ENCODE measurements at regions not wholly inside any gene's neighbourhood (a gene's known extent, or its start where the extent isn't known, plus 50 kb on each side); places are given as distances from the start of the nearest gene placed in this dataset.

- no peak overlapping the region for H3K27ac Mint-ChIP-seq
- no peak for DNase-seq (ENCODE audit: low spot score)
- no peak for TF ChIP-seq EZH2 (IDR thresholded peaks at IDR 0.05)
- no peak for TF ChIP-seq EZH2phosphoT487 (IDR thresholded peaks at IDR 0.05)
- no peak for TF ChIP-seq CTCF (IDR thresholded peaks at IDR 0.05)
- H3F3A ChIP-seq (ENCODE audit: low read depth): no peaks in the 10 kb centered on the region
- no peaks in the 10 kb centered on the region for H3K36me3 Mint-ChIP-seq
- H3K4me2 ChIP-seq: no peak overlapping the region
- H3K4me3 Mint-ChIP-seq: no peak overlapping the region
- H3K27ac ChIP-seq: no peak overlapping the region
- no peaks in the 10 kb centered on the region for H3K9me3 Mint-ChIP-seq
- no peaks in the 10 kb centered on the region for H3K27me3 ChIP-seq
- H3K36me3 ChIP-seq: no peaks in the 10 kb centered on the region
- H3K9me3 ChIP-seq (ENCODE audit: low read depth): no peaks in the 10 kb centered on the region
- H3K79me2 ChIP-seq (ENCODE audit: low read depth): no peaks in the 10 kb centered on the region
- H3K9ac ChIP-seq: no peak overlapping the region
- peaks cover 3% of the 10 kb centered on the region for H3K27me3 Mint-ChIP-seq (ENCODE audit: insufficient read depth, low read depth)
- no peak overlapping the region for H3K4me3 ChIP-seq
- no peaks in the 10 kb centered on the region for H4K20me1 ChIP-seq (ENCODE audit: low read depth)
- H3K4me1 Mint-ChIP-seq: no peaks in the 10 kb centered on the region
- no peak overlapping the region for H2AFZ ChIP-seq (replicated peaks)
- H3K4me1 ChIP-seq: no peaks in the 10 kb centered on the region
These were observed 59.2 kb upstream of the JAZF1 start for GRCh38 chr7:28239823-28240204.

GRCh38 chr7:28240481-28240880, 59.9 kb upstream of the JAZF1 start:
- no peak for TF ChIP-seq EZH2 (IDR thresholded peaks at IDR 0.05)
- no peak for TF ChIP-seq EZH2phosphoT487 (IDR thresholded peaks at IDR 0.05)
- Histone ChIP-seq H3K79me2 (ENCODE audit: low read depth) (no peaks in the 10 kb centered on the region), H3K9me3 (ENCODE audit: low read depth) (no peaks in the 10 kb centered on the region), H3K27me3 (no peaks in the 10 kb centered on the region), H3K4me3 (no peak overlapping the region), H3F3A (ENCODE audit: low read depth) (no peaks in the 10 kb centered on the region), H2AFZ (replicated peaks) (no peak overlapping the region), H3K36me3 (no peaks in the 10 kb centered on the region), H3K27ac (no peak overlapping the region), H3K4me2 (no peak overlapping the region), H3K9ac (no peak overlapping the region), H3K4me1 (no peaks in the 10 kb centered on the region), H4K20me1 (ENCODE audit: low read depth) (no peaks in the 10 kb centered on the region)
- no peaks in the 10 kb centered on the region for H3K9me3 Mint-ChIP-seq
- H3K4me1 Mint-ChIP-seq: no peaks in the 10 kb centered on the region
- no peak overlapping the region for H3K27ac Mint-ChIP-seq
- no peak for DNase-seq (ENCODE audit: low spot score)
- no peak overlapping the region for H3K4me3 Mint-ChIP-seq
- no peaks in the 10 kb centered on the region for H3K36me3 Mint-ChIP-seq
- peaks cover 3% of the 10 kb centered on the region for H3K27me3 Mint-ChIP-seq (ENCODE audit: insufficient read depth, low read depth)

GRCh38 chr7:28243861-28244260, 63.3 kb upstream of the JAZF1 start:
- no peaks in the 10 kb centered on the region for H3K79me2 ChIP-seq (ENCODE audit: low read depth)
- H3K27ac Mint-ChIP-seq: no peak overlapping the region

More at GRCh38 chr7:28243861-28244260, 63.3 kb upstream of the JAZF1 start:
- Histone ChIP-seq H3K4me2 (no peak overlapping the region), H3K27ac (no peak overlapping the region), H3K36me3 (no peaks in the 10 kb centered on the region), H4K20me1 (ENCODE audit: low read depth) (no peaks in the 10 kb centered on the region), H3F3A (ENCODE audit: low read depth) (no peaks in the 10 kb centered on the region), H3K27me3 (no peaks in the 10 kb centered on the region), H3K4me1 (no peaks in the 10 kb centered on the region), H3K9me3 (ENCODE audit: low read depth) (no peaks in the 10 kb centered on the region), H3K9ac (no peak overlapping the region), H3K4me3 (no peak overlapping the region), H2AFZ (replicated peaks) (no peak overlapping the region)
- Mint-ChIP-seq H3K4me1 (peaks cover 6% of the 10 kb centered on the region), H3K9me3 (peaks cover 2% of the 10 kb centered on the region), H3K27me3 (ENCODE audit: insufficient read depth, low read depth) (peaks cover 3% of the 10 kb centered on the region), H3K4me3 (no peak overlapping the region), H3K36me3 (no peaks in the 10 kb centered on the region)
- DNase-seq (ENCODE audit: low spot score): no peak
- no peak for TF ChIP-seq EZH2phosphoT487 (IDR thresholded peaks at IDR 0.05)
- no peak for TF ChIP-seq EZH2 (IDR thresholded peaks at IDR 0.05)
- no peak for TF ChIP-seq CTCF (IDR thresholded peaks at IDR 0.05)

All from neural progenitor cell (in vitro differentiated cells).